Loucy (cell line): ENCODE measurements at regions not wholly inside any gene's neighbourhood (a gene's known extent, or its start where the extent isn't known, plus 50 kb on each side); places are given as distances from the start of the nearest gene placed in this dataset.

Source experiments
- H2AFZ ChIP-seq: fragments of 200-600 bp; sonication (generic); 2 replicates; pipeline ENCODE4 v1.6.0; 2016; ENCODE audit warnings: antibody characterized with exemption, mild to moderate bottlenecking, low read length, moderate library complexity
- H3F3A ChIP-seq: fragments of 200-600 bp; 2 replicates; pipeline ENCODE4 v1.6.0; 2016; ENCODE audit warnings: antibody characterized with exemption, low read depth, mild to moderate bottlenecking
- H3K27me3 ChIP-seq: fragments of 200-600 bp; sonication (generic); 2 replicates; pipeline ENCODE4 v1.6.1; 2014; ENCODE audit warnings: low read length, mild to moderate bottlenecking; ENCODE audit not compliant: insufficient read depth, poor library complexity, severe bottlenecking
- H3K36me3 ChIP-seq: fragments of 200-600 bp; sonication (generic); 2 replicates; pipeline ENCODE4 v1.6.1; 2016; ENCODE audit warnings: low read length; ENCODE audit not compliant: insufficient read depth
- H3K4me1 ChIP-seq: fragments of 200-600 bp; sonication (generic); 2 replicates; pipeline ENCODE4 v1.5.1; 2014; ENCODE audit warnings: low read length, mild to moderate bottlenecking; ENCODE audit not compliant: insufficient read depth, poor library complexity, severe bottlenecking
- H3K4me2 ChIP-seq: fragments of 200-600 bp; sonication (generic); 2 replicates; pipeline ENCODE4 v1.6.0; 2014; ENCODE audit warnings: antibody characterized with exemption, low read length, low read depth, mild to moderate bottlenecking; ENCODE audit not compliant: poor library complexity, severe bottlenecking
- H3K4me3 ChIP-seq: fragments of 200-600 bp; sonication (generic); 2 replicates; pipeline ENCODE4 v1.5.1; 2014; ENCODE audit warnings: low read length, mild to moderate bottlenecking, mixed read lengths; ENCODE audit not compliant: poor library complexity, severe bottlenecking
- H3K79me2 ChIP-seq: fragments of 200-600 bp; sonication (generic); 2 replicates; pipeline ENCODE4 v1.6.1; 2014; ENCODE audit warnings: low read length; ENCODE audit not compliant: insufficient read depth
- H3K9ac ChIP-seq: fragments of 200-600 bp; sonication (generic); 2 replicates; pipeline ENCODE4 v1.6.0; 2014; ENCODE audit warnings: mild to moderate bottlenecking, low read depth, low read length, moderate library complexity; ENCODE audit not compliant: poor library complexity, severe bottlenecking
- H3K9me2 ChIP-seq: fragments of 200-600 bp; sonication (generic); replicated peaks from 2 replicates; pipeline ENCODE4 v1.6.1; 2016; ENCODE audit warnings: low read depth, low read length, mixed read lengths
- H3K9me3 ChIP-seq: fragments of 200-600 bp; sonication (generic); 2 replicates; pipeline ENCODE4 v1.6.1; 2014; ENCODE audit warnings: mild to moderate bottlenecking, antibody characterized with exemption, low read length, low read depth; ENCODE audit not compliant: insufficient read depth
- H4K20me1 ChIP-seq: fragments of 200-600 bp; sonication (generic); 2 replicates; pipeline ENCODE4 v1.6.0; 2014; ENCODE audit warnings: antibody characterized with exemption, low read length, mild to moderate bottlenecking; ENCODE audit not compliant: insufficient read depth, poor library complexity, severe bottlenecking
- EZH2phosphoT487 ChIP-seq: fragments of 200-600 bp; IDR thresholded peaks from 2 replicates; pipeline ENCODE4 v1.6.1; 2018; ENCODE audit warnings: antibody characterized with exemption, mild to moderate bottlenecking, moderate library complexity, borderline replicate concordance
- TF ChIP-seq, protein P1 (sequence below): fragments of 200-600 bp; sonication (generic); conservative IDR thresholded peaks from 2 replicates; pipeline ENCODE4 v1.5.1; 2014; ENCODE audit warnings: mild to moderate bottlenecking, antibody characterized with exemption, low read length

DNA sequence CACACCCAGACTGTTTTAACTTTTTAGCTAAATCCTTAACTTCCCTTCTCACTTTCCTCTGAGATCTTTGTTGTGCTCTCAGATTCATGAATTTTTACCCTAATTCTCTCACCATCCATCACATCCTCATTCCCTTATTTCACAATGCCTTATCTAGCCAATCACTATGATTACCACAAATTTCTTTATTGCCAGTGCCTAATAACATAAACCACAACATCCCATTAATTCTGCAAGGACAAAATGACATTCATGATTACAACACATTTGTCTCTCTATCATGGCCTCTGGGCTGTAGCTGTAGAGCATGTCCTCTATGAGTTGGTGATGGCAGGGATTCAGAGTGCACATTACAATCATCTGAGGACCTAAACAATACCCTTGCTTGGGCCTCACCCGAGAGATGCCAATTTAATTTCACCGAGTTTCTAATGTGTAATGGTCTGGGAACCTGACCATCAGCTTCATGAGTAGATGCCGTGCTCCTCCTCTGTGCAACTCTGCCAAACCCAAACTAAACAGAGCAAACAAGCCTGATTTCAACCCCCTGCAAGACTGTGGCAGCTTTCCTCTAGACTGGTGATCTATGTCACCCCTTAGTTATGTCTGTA is 99.3 kb downstream of the SPTSSA start:
- no peak overlapping the region for H3K4me2 ChIP-seq
- no peaks in the 10 kb centered on the region for H3K4me1 ChIP-seq
- no peaks in the 10 kb centered on the region for H3K27me3 ChIP-seq
- H3K9me3 ChIP-seq, result no peaks in the 10 kb centered on the region
- no peaks in the 10 kb centered on the region for H4K20me1 ChIP-seq
- no peak overlapping the region for H3K9ac ChIP-seq
- H3F3A ChIP-seq, result no peaks in the 10 kb centered on the region
- H3K9me2 ChIP-seq, result no peaks in the 10 kb centered on the region
- no peaks in the 10 kb centered on the region for H3K36me3 ChIP-seq
- H3K4me3 ChIP-seq, result no peak overlapping the region
- TF ChIP-seq, protein P1, sequence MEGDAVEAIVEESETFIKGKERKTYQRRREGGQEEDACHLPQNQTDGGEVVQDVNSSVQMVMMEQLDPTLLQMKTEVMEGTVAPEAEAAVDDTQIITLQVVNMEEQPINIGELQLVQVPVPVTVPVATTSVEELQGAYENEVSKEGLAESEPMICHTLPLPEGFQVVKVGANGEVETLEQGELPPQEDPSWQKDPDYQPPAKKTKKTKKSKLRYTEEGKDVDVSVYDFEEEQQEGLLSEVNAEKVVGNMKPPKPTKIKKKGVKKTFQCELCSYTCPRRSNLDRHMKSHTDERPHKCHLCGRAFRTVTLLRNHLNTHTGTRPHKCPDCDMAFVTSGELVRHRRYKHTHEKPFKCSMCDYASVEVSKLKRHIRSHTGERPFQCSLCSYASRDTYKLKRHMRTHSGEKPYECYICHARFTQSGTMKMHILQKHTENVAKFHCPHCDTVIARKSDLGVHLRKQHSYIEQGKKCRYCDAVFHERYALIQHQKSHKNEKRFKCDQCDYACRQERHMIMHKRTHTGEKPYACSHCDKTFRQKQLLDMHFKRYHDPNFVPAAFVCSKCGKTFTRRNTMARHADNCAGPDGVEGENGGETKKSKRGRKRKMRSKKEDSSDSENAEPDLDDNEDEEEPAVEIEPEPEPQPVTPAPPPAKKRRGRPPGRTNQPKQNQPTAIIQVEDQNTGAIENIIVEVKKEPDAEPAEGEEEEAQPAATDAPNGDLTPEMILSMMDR, result no peak
- H2AFZ ChIP-seq, result no peak overlapping the region
- H3K79me2 ChIP-seq, result no peaks in the 10 kb centered on the region

DNA sequence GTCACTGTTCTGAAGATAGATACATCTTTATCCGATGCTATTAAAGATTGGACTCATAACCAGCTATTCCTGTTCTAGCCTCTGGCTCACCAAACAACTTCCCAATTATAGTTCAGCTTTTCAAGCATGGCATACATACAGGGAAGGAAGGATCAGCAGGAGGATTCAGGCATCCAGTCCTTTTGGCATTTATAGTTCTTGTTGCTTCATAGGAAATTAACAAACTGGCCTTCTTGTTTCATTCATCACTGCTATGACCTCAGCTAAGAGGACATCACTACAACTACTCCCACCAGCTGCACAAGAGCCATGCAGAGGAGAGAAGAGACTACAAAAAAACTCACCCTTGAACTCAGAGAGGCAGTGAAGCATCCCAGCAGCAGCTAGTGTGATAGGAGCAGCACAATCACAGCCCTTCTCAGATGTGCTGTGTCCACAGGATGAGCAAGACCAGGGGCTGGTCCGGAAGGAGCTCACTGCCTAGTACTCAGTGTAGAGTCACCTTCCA is 100.5 kb downstream of the SPTSSA start:
- no peaks in the 10 kb centered on the region for H4K20me1 ChIP-seq
- H3K36me3 ChIP-seq, result no peaks in the 10 kb centered on the region
- no peaks in the 10 kb centered on the region for H3K4me1 ChIP-seq
- H3K4me2 ChIP-seq, result no peak overlapping the region
- no peaks in the 10 kb centered on the region for H3K9me3 ChIP-seq
- no peak overlapping the region for H2AFZ ChIP-seq
- H3K27me3 ChIP-seq, result no peaks in the 10 kb centered on the region
- no peaks in the 10 kb centered on the region for H3F3A ChIP-seq
- no peak overlapping the region for H3K9ac ChIP-seq
- no peaks in the 10 kb centered on the region for H3K9me2 ChIP-seq
- no peak for TF ChIP-seq EZH2phosphoT487
- TF ChIP-seq, protein P1, result no peak
- no peaks in the 10 kb centered on the region for H3K79me2 ChIP-seq
- no peak overlapping the region for H3K4me3 ChIP-seq

DNA sequence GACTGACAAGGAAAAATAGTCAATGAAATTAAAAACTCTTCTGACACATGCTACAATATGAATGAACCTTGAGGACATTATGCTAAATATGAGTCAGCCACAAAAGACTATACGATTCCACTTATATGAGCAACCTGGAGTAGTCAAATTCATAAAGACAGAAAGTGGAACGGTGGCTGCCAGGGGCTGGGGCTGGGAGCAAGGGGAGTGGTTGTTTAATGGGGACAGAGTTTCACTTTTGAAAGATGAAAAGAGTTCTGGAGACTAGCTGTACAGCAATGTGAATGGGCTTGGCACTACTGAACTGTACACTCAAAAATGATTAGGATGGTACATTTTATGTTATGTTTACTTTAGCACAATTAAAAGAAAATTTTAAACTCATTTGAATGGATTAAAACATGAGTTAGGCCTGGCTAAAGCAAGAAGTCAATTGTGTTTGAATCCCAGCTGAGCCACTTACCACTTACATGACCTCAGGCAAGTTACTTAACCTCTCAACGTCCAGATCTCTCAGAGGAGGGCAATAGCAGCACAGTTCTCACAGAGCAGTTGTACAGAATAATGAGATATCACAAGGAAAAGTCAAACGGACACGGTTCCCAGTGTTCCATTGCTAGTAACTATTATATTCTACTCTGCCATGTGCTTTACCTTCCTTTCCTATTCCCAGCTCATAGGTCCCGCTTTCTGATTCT is 102.5 kb downstream of the SPTSSA start:
- no peaks in the 10 kb centered on the region for H3K4me1 ChIP-seq
- TF ChIP-seq EZH2phosphoT487, result no peak
- TF ChIP-seq, protein P1, result no peak
- H3K9ac ChIP-seq, result no peak overlapping the region
- H3K9me2 ChIP-seq, result no peaks in the 10 kb centered on the region
- no peak overlapping the region for H3K4me3 ChIP-seq
- no peaks in the 10 kb centered on the region for H3F3A ChIP-seq
- no peaks in the 10 kb centered on the region for H3K79me2 ChIP-seq
- no peaks in the 10 kb centered on the region for H3K36me3 ChIP-seq
- H3K9me3 ChIP-seq, result no peaks in the 10 kb centered on the region
- no peaks in the 10 kb centered on the region for H4K20me1 ChIP-seq
- H3K4me2 ChIP-seq, result no peak overlapping the region
- H3K27me3 ChIP-seq, result no peaks in the 10 kb centered on the region
- peak overlapping the region; percentile 6; the same call in 1 of the 2 replicates for H2AFZ ChIP-seq
